Skeletal muscle tissue (tissue), 3 donors: ENCODE measurements at regions not wholly inside any gene's neighbourhood (a gene's known extent, or its start where the extent isn't known, plus 50 kb on each side); places are given as distances from the start of the nearest gene placed in this dataset.

Experiments
- H3K27ac ChIP-seq: one replicate; pipeline ENCODE4 v1.7.0; 2013; ENCODE audit warnings: mild to moderate bottlenecking, low read depth, low read length, inconsistent platforms
- H3K27me3 ChIP-seq, 3 donors: one replicate each; pipeline ENCODE4 v1.7.0; 2013; ENCODE audit warnings: low read length in 3 of 3; ENCODE audit not compliant: control insufficient read depth in 3 of 3, insufficient read depth in 3 of 3
- H3K36me3 ChIP-seq, 3 donors: one replicate each; pipeline ENCODE4 v1.7.0; 2013; ENCODE audit warnings: low read length in 3 of 3; ENCODE audit not compliant: control insufficient read depth in 3 of 3, insufficient read depth in 3 of 3
- H3K4me1 ChIP-seq, 3 donors: one replicate each; pipeline ENCODE4 v1.7.0; 2013; ENCODE audit warnings: low read length in 3 of 3, mild to moderate bottlenecking in 3 of 3; ENCODE audit not compliant: control insufficient read depth in 3 of 3, insufficient read depth in 3 of 3
- H3K4me3 ChIP-seq, 3 donors: one replicate each; pipeline ENCODE4 v1.7.0; 2013; ENCODE audit warnings: low read length in 3 of 3
- H3K9ac ChIP-seq, 3 donors: one replicate each; pipeline ENCODE4 v1.7.0; 2013; ENCODE audit warnings: low read length in 3 of 3, mild to moderate bottlenecking in 3 of 3, moderate library complexity in 2 of 3, low read depth in 1 of 3
- H3K9me3 ChIP-seq, 3 donors: one replicate each; pipeline ENCODE4 v1.7.0; 2013; ENCODE audit warnings: low read length in 3 of 3; ENCODE audit not compliant: control insufficient read depth in 3 of 3
- donor health status: Osteomylitis.

DNA sequence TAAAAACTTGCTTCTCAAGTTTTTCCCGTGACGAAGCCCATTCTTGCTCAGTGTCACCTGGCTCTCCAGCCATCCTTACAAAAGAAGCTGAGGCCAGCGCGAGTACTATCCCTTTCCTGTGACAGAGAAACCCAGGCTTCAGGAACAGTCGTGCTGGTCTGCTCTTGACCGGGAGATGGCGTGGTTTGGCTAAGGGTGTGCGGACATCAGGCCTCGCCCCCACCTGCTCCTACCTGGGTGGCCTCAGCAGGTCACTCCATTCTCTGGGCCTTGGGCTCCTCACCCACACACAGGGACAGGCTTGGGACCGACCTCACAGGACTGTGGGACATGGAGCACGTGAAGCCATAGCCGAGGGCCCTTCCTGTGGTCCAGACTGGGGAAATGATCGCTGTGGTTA, 75.2 kb upstream of the CIBAR2 start:
- peaks cover 5 to 10% (median 7%) of the 10 kb centered on the region in 3 donors for H3K36me3 ChIP-seq
- no peaks in the 10 kb centered on the region for H3K27me3 ChIP-seq
- H3K9me3 ChIP-seq, result peaks cover 0 to 3% (median 0%) of the 10 kb centered on the region in 3 donors
- H3K27ac ChIP-seq, result peak overlapping the region; percentile 75
- no peak overlapping the region for H3K4me3 ChIP-seq
- peak overlapping the region in 2 of 3 donors; percentile 35 to 60 for H3K9ac ChIP-seq
- H3K4me1 ChIP-seq, result peaks cover 20 to 47% (median 39%) of the 10 kb centered on the region in 3 donors

DNA sequence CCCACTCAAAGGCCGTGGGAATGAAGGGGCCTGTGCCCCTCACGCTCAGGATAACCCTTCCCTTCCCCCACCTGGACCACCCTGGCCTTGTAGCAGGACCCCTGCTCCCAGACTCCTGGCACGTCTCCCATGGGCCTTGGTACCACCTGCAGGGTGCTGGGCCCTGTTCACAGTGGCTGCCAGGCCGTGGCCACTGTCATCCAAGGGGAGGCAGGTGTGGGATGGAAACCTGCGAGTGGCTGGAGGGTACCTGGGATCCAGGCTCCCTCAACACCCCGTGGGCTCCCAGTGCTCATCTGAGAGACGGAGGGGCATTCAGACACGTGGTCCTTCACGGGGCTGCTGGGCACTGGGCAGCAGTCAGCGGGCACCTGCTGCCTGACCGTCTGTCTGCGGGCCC, 75.6 kb upstream of the CIBAR2 start:
- Histone ChIP-seq H3K9ac (peak overlapping the region in 1 of 3 donors; percentile 33), H3K4me3 (no peak overlapping the region), H3K27ac (no peak overlapping the region), H3K9me3 (peaks cover 0 to 3% (median 0%) of the 10 kb centered on the region in 3 donors), H3K4me1 (peaks cover 23 to 47% (median 39%) of the 10 kb centered on the region in 3 donors), H3K36me3 (peaks cover 3 to 7% (median 5%) of the 10 kb centered on the region in 3 donors), H3K27me3 (no peaks in the 10 kb centered on the region)

DNA sequence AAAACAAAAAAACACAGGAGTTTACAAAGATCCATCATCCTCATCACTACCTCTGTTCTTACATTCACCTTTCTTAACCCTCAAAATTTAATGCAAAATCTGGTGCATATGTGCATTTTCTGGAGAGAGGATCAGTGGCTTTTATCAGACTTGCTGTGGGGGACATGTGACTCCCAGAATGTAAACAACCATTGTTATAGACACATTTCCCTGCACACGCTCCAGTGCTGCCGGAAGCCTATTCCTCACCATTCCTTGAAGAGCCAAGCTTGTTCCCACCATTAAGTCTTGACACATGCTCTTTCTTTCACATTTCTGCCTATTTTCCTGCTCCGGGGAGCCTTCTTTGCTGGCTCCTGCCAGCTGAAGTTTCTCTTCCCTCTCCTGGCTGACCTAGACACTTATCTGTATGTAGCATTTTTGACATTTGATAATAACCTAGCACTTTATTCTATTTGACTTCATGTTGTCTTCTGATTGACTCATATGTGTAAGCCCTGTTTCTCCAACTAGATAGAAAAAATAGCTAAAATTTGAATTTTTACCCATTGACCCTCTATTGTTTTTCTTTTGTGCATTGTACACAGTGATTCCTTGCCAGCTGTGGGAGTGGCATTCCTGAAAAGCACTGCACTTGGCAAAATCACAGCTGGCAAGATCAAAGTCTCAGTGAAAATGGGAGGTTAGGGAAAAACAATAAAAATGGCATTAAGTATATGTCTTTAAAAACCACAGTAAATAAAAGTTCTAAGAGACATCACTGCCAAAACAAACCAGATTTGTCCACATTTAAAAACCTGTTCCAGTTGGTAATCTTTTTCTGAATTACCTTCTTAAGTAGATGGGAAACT, 76.8 kb upstream of the CIBAR2 start:
- H3K9ac ChIP-seq, result no peak overlapping the region
- H3K9me3 ChIP-seq, result peaks cover 0 to 3% (median 0%) of the 10 kb centered on the region in 3 donors
- H3K4me3 ChIP-seq, result no peak overlapping the region
- peaks cover 0 to 4% (median 2%) of the 10 kb centered on the region in 3 donors for H3K36me3 ChIP-seq
- H3K27ac ChIP-seq, result no peak overlapping the region
- H3K27me3 ChIP-seq, result no peaks in the 10 kb centered on the region
- peaks cover 23 to 45% (median 35%) of the 10 kb centered on the region in 3 donors for H3K4me1 ChIP-seq

DNA sequence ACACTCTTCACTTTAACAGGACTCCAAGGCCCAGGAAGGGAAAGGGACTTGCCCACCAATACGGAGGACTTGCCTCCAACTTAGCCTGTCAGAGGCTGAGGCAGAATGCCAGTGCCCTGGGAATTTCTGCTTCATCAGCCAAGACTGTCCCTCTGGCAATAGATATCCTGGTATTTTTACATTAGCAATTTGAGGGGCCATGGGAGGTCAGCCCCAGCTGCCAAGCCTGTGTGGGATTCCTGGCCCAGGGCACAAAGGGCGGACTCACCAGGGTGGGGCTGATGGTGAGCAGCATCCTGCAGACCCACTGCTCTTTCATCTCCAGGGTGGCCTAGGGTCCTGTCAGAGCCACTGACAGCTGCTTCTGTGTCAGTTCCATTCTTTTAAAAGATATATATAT, 78.3 kb upstream of the CIBAR2 start:
- H3K9ac ChIP-seq, result no peak overlapping the region
- peaks cover 17 to 44% (median 29%) of the 10 kb centered on the region in 3 donors for H3K4me1 ChIP-seq
- no peaks in the 10 kb centered on the region for H3K36me3 ChIP-seq
- no peak overlapping the region for H3K27ac ChIP-seq
- peaks cover 0 to 3% (median 0%) of the 10 kb centered on the region in 3 donors for H3K9me3 ChIP-seq
- H3K27me3 ChIP-seq, result no peaks in the 10 kb centered on the region
- H3K4me3 ChIP-seq, result no peak overlapping the region

DNA sequence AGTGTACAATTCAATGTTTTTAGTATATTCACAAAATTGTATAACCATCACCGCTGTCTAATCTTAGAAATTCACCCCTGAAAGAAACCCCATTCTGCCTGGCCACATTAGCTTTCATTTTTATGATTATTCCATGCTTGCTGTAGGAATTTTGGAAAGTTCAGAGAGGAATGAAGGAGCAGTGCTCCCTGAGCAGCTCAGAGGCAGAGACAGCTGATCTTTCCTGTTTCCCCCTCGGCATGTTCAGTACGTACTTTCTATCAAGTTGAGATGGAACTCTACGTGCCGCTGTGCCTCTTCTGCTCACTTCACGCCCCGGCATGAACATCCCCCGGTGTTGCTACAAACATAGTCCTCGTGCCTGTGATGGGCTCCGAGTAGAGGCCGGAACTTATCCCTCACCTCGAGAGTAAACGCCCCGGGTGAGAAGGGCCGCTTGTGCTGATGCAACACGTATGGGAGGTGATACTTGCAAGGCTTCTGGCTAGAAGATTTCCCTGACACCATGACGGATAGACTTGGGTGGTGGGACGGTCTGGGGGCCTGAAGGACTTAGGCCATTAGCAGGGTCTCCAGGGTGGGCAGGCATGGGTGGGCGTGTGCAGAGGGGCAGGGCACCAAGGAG, 79.2 kb upstream of the CIBAR2 start:
- no peaks in the 10 kb centered on the region for H3K27me3 ChIP-seq
- no peaks in the 10 kb centered on the region for H3K36me3 ChIP-seq
- no peak overlapping the region for H3K4me3 ChIP-seq
- no peak overlapping the region for H3K9ac ChIP-seq
- peaks cover 26 to 44% (median 31%) of the 10 kb centered on the region in 3 donors for H3K4me1 ChIP-seq
- H3K9me3 ChIP-seq, result peaks cover 0 to 3% (median 0%) of the 10 kb centered on the region in 3 donors
- H3K27ac ChIP-seq, result no peak overlapping the region

DNA sequence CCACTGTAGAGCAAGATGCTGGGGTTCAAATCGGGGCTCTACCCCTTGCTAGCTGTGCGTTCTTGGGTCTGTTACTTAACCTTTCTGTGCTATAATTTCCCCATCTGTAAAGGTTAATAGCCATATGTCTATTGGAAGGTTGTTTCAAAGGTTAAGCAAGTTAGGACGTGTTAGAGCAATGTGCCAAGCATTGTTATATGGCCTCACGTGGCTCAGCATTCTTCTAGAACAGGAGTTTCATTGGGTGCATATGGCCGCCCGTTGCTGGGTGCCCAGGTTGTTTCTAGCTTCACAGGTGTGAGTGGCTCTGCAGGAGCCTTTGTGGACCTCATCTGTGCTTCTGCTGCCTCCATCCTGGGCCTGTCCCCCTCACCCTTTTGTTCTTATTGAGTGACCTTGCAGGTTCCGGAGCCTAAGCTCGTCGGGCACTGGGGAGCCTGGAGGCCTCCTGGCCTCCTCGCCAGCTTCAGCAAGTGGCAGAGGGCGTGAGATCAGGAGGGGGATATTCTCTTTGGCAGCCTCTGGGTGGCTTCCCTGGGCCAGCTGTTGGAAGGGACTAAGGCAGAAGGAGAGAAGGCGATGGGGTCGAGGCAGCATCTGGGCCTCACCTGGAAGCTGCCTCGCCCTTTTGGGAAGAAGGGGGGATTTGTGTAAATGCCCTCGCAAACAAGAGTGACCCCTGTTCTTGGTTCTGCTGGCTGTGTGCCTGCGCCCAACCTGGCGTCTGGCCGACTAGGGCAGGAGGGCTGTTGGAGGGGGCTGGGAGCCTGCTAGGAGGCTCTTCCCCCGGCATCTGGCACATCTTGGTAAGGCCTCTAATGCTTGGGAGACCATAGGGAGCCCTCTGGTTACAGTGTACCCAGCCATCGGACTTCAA, 80.2 kb upstream of the CIBAR2 start:
- Histone ChIP-seq H3K36me3 (no peaks in the 10 kb centered on the region), H3K4me1 (peaks cover 29 to 44% (median 32%) of the 10 kb centered on the region in 3 donors), H3K9ac (peak overlapping the region in 1 of 3 donors; percentile 8), H3K4me3 (no peak overlapping the region), H3K9me3 (peaks cover 0 to 3% (median 0%) of the 10 kb centered on the region in 3 donors), H3K27ac (no peak overlapping the region), H3K27me3 (no peaks in the 10 kb centered on the region)

DNA sequence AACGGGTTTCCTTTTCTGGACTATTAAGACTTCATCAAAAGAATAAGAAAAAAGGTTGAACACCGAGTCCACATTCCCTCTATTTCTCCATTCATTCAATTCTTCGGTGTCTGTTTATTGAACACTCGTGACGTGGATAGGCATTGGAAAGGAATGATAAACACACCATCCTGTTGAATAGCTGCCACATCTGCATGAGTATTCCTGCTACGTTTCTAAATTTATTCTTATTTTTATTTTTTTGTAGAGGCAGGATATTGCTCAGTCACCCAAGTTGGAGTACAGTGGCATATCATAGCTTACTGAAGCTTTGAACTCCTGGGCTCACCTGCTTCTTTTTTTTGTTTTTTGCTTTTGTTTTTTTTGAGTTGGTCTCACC, 80.8 kb upstream of the CIBAR2 start:
- H3K4me1 ChIP-seq, result peaks cover 32 to 45% (median 34%) of the 10 kb centered on the region in 3 donors
- H3K9me3 ChIP-seq, result peaks cover 0 to 3% (median 0%) of the 10 kb centered on the region in 3 donors
- no peak overlapping the region for H3K4me3 ChIP-seq
- no peaks in the 10 kb centered on the region for H3K27me3 ChIP-seq
- no peaks in the 10 kb centered on the region for H3K36me3 ChIP-seq
- H3K27ac ChIP-seq, result no peak overlapping the region
- no peak overlapping the region for H3K9ac ChIP-seq

DNA sequence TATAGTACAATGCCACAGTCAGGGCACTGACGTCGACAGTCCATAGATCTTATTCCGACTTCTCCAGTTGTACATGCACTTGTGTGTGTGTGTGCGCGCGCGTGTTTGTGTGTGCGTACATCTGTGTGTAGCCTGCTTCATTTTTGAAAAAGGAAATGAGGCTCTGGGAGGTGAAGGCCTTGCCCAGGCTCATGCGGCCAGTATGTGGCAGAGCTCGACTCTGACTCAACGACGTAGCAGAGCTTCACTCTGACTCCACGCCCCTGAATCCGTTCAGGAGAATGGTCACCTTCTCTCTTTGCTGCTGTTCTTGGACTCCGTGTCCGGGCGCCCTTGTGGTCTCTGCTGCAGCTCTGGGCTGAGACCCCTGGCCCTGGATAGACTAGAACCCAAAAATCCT, 81.6 kb upstream of the CIBAR2 start:
- Histone ChIP-seq H3K9me3 (peaks cover 0 to 3% (median 0%) of the 10 kb centered on the region in 3 donors), H3K4me1 (peaks cover 38 to 50% (median 39%) of the 10 kb centered on the region in 3 donors), H3K4me3 (no peak overlapping the region)

DNA sequence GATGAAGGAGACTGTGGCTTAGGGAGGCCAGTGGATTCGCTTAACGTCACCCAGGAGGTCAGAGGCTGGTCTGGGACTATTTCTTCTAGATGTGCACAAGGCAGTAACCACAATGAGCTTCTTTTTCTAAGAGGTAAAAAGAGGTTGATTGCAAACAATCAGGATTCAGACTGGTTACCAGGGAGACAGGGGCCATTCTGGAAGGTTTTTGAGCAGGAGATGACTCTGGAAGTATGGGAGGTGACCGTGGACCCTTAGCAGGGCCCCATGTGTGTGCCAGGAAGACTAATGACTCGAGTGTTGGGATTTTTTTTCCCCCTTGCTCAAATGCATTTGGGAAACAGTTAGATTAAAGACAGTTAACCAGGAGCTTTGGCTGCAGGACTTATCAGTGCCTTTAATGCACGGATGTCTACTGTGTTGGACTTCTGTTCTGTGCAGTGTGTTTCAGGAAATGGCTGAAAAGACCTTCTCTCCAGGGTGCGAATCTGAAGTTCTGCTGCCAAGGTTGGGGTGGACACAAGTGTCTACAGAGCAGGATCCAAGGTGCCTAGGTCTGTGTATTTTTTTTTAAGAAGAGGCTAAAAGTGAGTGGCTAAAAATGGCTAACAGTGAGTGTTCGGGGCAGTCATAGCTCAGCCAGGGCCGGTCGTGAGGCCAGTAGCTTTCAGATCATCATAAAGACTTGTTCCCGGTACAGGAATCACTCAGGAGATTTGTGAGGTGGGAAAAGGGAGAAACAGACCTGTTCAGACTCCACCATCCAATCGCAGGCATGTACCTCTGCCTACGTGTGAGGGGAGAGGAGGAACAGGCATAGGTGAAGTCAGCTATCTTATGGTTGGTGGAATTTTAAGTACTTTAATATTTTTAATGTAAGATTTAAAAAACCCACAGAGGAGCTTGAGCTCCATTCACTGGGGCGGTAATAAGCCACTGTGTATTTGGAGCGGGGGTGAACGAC, 82.3 kb upstream of the CIBAR2 start:
- H3K4me1 ChIP-seq, result peaks cover 38 to 51% (median 43%) of the 10 kb centered on the region in 3 donors

More for the DNA sequence above, 81.6 kb upstream of the CIBAR2 start:
- Histone ChIP-seq H3K9ac (no peak overlapping the region), H3K27ac (no peak overlapping the region), H3K36me3 (no peaks in the 10 kb centered on the region), H3K27me3 (no peaks in the 10 kb centered on the region)

More for the DNA sequence above, 82.3 kb upstream of the CIBAR2 start:
- Histone ChIP-seq H3K4me3 (no peak overlapping the region), H3K9ac (no peak overlapping the region), H3K9me3 (peaks cover 0 to 3% (median 0%) of the 10 kb centered on the region in 3 donors), H3K27ac (no peak overlapping the region), H3K27me3 (no peaks in the 10 kb centered on the region), H3K36me3 (no peaks in the 10 kb centered on the region)
